Glutamatergic neuron (in vitro differentiated cells): ENCODE measurements at regions not wholly inside any gene's neighbourhood (a gene's known extent, or its start where the extent isn't known, plus 50 kb on each side); places are given as distances from the start of the nearest gene placed in this dataset.

Experiments used
- DNase-seq: peaks from one replicate; pipeline ENCODE4 v3.0.0; 2022
- H3K27ac Mint-ChIP-seq: one replicate; pipeline ENCODE4 v1.8.0; 2020; ENCODE audit warnings: mild to moderate bottlenecking, mixed read lengths, inconsistent platforms; ENCODE audit not compliant: unreplicated experiment
- H3K27me3 Mint-ChIP-seq: one replicate; pipeline ENCODE4 v1.8.0; 2020; ENCODE audit warnings: mild to moderate bottlenecking, moderate library complexity, mixed read lengths, inconsistent platforms; ENCODE audit not compliant: unreplicated experiment
- H3K36me3 Mint-ChIP-seq: one replicate; pipeline ENCODE4 v1.8.0; 2020; ENCODE audit warnings: mild to moderate bottlenecking, mixed read lengths, inconsistent platforms; ENCODE audit not compliant: unreplicated experiment
- H3K4me1 Mint-ChIP-seq: one replicate; pipeline ENCODE4 v1.8.0; 2020; ENCODE audit warnings: mild to moderate bottlenecking, low read depth, mixed read lengths, inconsistent platforms; ENCODE audit not compliant: unreplicated experiment
- H3K4me3 Mint-ChIP-seq: one replicate; pipeline ENCODE4 v1.8.0; 2020; ENCODE audit warnings: mild to moderate bottlenecking, mixed read lengths, inconsistent platforms; ENCODE audit not compliant: unreplicated experiment
- H3K9me3 Mint-ChIP-seq: one replicate; pipeline ENCODE4 v1.8.0; 2020; ENCODE audit warnings: mild to moderate bottlenecking, moderate library complexity, mixed read lengths, inconsistent platforms; ENCODE audit not compliant: unreplicated experiment
- CTCF ChIP-seq: fragments of 200-600 bp; sonication (generic); IDR thresholded peaks from one replicate; pipeline ENCODE4 v1.5.0; 2021; ENCODE audit not compliant: partially characterized antibody, unreplicated experiment

GRCh38 chr7:110131344-110131743, 959.6 kb upstream of the LRRN3 start:
- H3K4me1 Mint-ChIP-seq: no peaks in the 10 kb centered on the region
- H3K27ac Mint-ChIP-seq: no peak overlapping the region
- DNase-seq: no peak
- TF ChIP-seq CTCF: no peak
- no peaks in the 10 kb centered on the region for H3K27me3 Mint-ChIP-seq
- H3K4me3 Mint-ChIP-seq: no peak overlapping the region
- no peaks in the 10 kb centered on the region for H3K36me3 Mint-ChIP-seq
- no peaks in the 10 kb centered on the region for H3K9me3 Mint-ChIP-seq

- Mint-ChIP-seq H3K36me3 (no peaks in the 10 kb centered on the region), H3K9me3 (no peaks in the 10 kb centered on the region), H3K4me1 (no peaks in the 10 kb centered on the region), H3K27me3 (no peaks in the 10 kb centered on the region), H3K4me3 (no peak overlapping the region), H3K27ac (no peak overlapping the region)
- no peak for TF ChIP-seq CTCF
- DNase-seq: no peak
Observed at GRCh38 chr7:110139056-110139455, 951.9 kb upstream of the LRRN3 start.

- no peaks in the 10 kb centered on the region for H3K4me1 Mint-ChIP-seq
- no peak for DNase-seq
- no peaks in the 10 kb centered on the region for H3K36me3 Mint-ChIP-seq
- no peak overlapping the region for H3K4me3 Mint-ChIP-seq
- no peak overlapping the region for H3K27ac Mint-ChIP-seq
- no peaks in the 10 kb centered on the region for H3K27me3 Mint-ChIP-seq
- TF ChIP-seq CTCF: no peak
- H3K9me3 Mint-ChIP-seq: no peaks in the 10 kb centered on the region
Observed at GRCh38 chr7:110142939-110143526, 947.9 kb upstream of the LRRN3 start.

- Mint-ChIP-seq H3K27ac (no peak overlapping the region), H3K4me3 (no peak overlapping the region), H3K9me3 (no peaks in the 10 kb centered on the region), H3K36me3 (peaks cover 5% of the 10 kb centered on the region), H3K27me3 (no peaks in the 10 kb centered on the region), H3K4me1 (no peaks in the 10 kb centered on the region)
- no peak for DNase-seq
- TF ChIP-seq CTCF: no peak
Observed at GRCh38 chr7:110144599-110144998, 946.3 kb upstream of the LRRN3 start.

GRCh38 chr7:110148054-110148453, 942.9 kb upstream of the LRRN3 start:
- H3K4me3 Mint-ChIP-seq: no peak overlapping the region
- H3K4me1 Mint-ChIP-seq: no peaks in the 10 kb centered on the region
- peaks cover 5% of the 10 kb centered on the region for H3K36me3 Mint-ChIP-seq
- H3K27ac Mint-ChIP-seq: no peak overlapping the region
- no peaks in the 10 kb centered on the region for H3K27me3 Mint-ChIP-seq
- no peaks in the 10 kb centered on the region for H3K9me3 Mint-ChIP-seq
- no peak for DNase-seq
- TF ChIP-seq CTCF: no peak
